Hepatic stellate cell (primary cell): ENCODE measurements at regions not wholly inside any gene's neighbourhood (a gene's known extent, or its start where the extent isn't known, plus 50 kb on each side); places are given as distances from the start of the nearest gene placed in this dataset.
"Not testable (repeated sequence)": the region's sequence is repeated elsewhere in the genome, so short reads cannot be mapped to it uniquely, and the experiment has no call there.

ENCODE experiments used
- DNase-seq: peaks from one replicate; pipeline ENCODE4 v3.0.0; 2011; ENCODE audit warnings: low spot score

GRCh38 chr22:19599626-19600243, 75.5 kb upstream of the CLDN5 start:
- DNase-seq, result no peak

DNA sequence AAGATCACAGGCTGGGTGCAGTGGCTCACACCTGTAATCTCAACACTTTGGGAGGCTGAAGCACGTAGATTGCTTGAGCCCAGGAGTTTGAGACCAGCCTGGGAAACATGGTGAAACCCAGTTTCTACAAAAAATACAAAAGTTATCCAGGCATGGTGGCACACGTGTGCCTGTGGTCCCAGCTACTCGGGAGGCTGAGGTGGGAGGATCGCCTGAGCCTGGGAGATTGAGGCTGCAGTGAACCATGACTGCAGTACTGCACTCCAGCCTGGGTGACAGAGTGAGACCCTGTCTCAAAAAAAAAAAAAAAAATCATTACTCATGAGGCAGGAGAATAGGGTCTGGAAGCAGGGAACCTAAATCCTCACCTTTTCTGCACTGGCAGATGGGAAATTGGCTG, 79.1 kb upstream of the CLDN5 start:
- DNase-seq, result not testable (repeated sequence)

DNA sequence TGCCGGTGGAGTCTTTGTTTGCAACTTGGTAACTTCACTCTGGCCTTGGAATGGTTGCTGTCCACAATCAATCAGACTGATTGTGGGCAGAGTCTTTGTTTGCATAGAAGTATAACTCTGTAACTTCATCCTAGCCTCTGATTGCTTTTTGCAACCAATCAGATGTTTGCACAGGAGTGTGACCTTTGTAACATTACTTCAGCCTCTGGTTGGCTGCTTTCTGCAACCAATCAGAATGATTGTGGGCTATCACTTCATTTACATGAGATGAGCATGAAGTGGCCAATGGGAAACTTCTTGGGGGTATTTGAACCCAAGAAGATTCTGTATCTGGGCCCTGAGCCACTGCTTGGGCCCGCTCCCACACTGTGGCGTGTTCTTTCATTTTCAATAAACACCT, 79.6 kb upstream of the CLDN5 start:
- no peak for DNase-seq

- DNase-seq, result no peak
Measured at GRCh38 chr22:19604711-19605268, 80.6 kb upstream of the CLDN5 start.

- no peak for DNase-seq
Measured at GRCh38 chr22:19605508-19606331, 81.5 kb upstream of the CLDN5 start.

GRCh38 chr22:19606332-19607191, 82.4 kb upstream of the CLDN5 start:
- no peak for DNase-seq

- no peak for DNase-seq
Measured at GRCh38 chr22:19607192-19608002, 83.2 kb upstream of the CLDN5 start.

GRCh38 chr22:19608003-19608690, 83.9 kb upstream of the CLDN5 start:
- no peak for DNase-seq

DNA sequence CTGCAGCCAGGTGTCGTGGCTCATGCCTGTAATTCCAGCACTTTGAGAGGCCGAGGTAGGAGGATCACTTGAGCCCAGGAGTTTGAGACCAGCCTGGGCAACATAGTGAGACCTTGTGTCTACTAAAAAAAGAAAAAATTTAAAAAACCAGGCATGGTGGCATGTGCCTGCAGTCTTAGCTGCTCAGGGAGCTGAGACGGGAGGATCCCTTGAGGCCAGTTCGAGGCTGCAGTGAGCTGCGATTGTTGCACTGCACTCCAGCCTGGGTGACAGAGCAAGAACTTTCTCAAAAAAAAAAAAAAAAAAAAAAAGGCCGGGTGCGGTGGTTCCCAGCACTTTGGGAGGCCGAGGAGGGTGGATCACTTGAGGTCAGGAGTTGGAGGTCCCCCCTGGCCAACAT, 85.5 kb upstream of the CLDN5 start:
- not testable (repeated sequence) for DNase-seq

DNA sequence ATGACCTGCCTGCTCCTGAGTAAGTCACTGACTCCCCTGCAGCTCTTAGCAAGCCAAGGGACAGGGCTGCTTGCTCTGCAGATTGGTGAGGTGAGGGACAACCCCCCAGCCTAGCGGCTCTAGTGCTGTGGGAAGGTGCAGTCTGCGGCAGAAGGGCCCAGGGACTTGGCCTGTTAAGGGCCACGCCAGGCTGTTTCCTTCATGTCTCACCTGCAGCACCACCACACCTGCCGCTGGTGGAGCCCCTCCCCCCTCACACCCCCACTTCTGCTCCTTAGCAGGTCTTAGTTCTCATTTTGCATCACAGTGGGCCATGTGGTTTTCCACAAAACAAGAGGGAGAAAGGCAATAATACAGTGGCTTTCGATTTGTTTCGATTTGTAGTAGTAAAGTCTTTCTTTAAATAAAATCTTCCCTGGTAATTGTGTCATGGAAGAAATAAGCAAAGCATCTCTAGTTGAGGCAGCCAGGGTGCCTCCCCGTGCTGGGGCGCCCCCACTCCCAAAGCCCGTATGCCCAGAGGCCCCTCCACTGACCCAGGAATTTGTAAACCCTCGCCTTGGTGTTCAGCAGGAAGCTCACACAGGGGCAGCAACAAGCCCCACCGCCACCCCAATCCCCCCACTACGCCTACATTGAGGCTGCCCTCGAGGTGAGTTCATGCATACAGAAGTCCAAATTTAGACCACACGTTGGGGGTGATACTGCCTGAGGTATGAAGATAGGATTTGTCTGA, 86.5 kb upstream of the CLDN5 start:
- no peak for DNase-seq

GRCh38 chr22:19611590-19611989, 87.4 kb upstream of the CLDN5 start:
- DNase-seq, result no peak

DNA sequence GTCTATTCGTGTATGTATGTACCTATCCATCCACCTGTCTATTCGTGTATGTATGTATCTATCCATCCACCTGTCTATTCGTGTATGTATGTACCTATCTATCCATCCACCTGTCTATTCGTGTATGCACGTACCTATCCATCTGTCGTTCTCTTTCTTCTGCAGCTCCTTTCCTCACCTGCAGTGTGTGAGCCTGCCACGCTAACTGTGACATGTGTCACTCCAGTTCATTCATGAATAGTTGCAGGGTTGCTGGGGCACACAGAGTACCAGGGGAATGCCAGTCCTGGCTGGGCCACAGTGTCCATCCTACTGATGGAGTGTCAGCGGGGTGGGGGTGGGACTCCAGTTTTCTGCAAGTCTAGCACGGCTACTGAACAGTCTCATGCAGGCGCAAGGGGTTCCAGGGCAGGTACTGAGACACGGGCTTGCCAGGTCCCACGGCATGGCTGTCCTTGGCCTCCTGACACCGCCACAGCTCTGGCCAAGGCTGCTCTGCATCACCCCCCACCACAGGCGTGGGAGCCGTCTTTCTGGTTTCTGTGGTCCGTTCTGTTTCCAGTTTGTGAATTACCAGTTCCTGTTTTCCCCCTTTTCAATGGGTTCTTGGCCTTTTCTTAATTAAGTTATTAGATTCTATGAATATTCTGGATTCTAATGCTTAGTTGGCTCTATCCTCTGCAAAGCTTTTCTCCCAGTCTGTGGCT, 88.8 kb upstream of the CLDN5 start:
- no peak for DNase-seq

- DNase-seq, result no peak
Measured at GRCh38 chr22:19614536-19614863, 90.3 kb upstream of the CLDN5 start.

DNA sequence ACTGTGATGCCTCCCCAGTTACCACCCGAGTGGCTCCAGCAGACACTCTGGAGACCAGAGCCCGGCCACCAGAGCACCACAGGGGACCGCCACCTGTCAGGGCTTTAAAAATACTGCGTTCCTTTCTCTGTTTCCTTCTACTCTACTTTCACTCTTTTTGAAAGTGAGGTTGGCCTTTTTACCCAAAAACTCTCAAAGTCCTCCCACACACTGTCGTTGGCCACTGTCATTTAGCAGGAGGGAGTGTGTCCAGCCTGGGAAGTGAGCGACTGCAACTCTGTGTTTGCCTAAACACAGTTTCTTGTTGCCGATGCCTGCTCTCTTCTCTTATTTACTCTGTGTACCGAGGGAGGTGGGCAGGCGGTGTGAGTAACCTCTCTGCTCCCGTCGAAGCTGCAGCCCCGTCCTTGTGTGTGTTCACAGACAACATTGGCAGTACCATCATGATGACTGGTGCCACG, 90.8 kb upstream of the CLDN5 start:
- DNase-seq, result no peak

DNA sequence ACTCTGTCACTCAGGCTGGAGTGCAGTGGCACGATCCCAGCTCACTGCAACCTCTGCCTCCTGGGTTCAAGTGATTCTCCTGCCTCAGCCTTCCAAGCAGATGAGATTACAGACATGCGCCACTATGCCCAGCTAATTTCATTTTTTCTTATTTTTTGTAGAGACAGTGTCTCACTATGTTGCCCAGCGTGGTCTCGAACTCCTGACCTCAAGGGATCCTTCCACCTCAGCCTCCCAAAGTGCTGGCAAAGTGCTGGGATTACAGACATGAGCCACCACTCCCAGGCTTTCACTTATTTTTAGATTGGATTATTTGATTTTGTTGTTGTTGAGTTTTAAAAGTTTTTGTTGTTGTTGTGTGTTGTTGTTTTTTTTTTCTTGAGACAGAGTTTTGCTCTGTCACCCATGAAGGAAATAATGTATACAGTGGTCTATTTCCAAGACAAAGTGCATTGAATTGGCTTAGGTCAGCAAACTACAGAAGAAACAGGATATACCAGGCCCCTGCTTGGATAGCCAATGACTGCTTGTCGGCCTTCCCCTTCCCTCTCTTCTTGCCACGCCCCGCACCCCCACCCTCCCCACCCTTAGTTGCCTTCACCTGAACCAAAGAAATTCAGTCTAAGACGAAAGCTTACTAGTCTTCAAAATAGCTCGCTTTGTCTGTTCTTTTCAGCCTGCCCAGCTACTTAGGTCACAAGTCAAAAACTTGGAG, 91.8 kb upstream of the CLDN5 start:
- DNase-seq, result no peak

GRCh38 chr22:19619144-19620009, 94.9 kb upstream of the SEPTIN5 start:
- no peak for DNase-seq

- DNase-seq, result no peak
Measured at GRCh38 chr22:19620742-19621371, 93.4 kb upstream of the SEPTIN5 start.
